ENCODE measurements at regions not wholly inside any gene's neighbourhood (a gene's known extent, or its start where the extent isn't known, plus 50 kb on each side); places are given as distances from the start of the nearest gene placed in this dataset.

GRCh38 chr6:120608826-120609225, 725.5 kb downstream of the TBC1D32 start:
- H3K36me3 ChIP-seq (ENCODE audit: insufficient read depth, low read length) = no peaks in the 10 kb centered on the region
- no peak for DNase-seq (ENCODE audit: low spot score)
- H3K9me2 ChIP-seq (ENCODE audit: insufficient read depth, low read length) = no peaks in the 10 kb centered on the region
- BruUV-seq (replicated peaks) = no TSS peak
- H3K4me2 ChIP-seq (ENCODE audit: low read length) = no peak overlapping the region
- ChIA-PET POLR2A (interaction anchor here (1.0 kb wide), 1 partner anchor 15 kb away, joined by 3 read pairs; no protein-coding TSS in a partner anchor), CTCF (ENCODE audit: unreplicated experiment) (no interaction called here)
- intact Hi-C loops (cut with micrococcal nuclease; ENCODE audit: unreplicated experiment) = no loop called here
- H2AFZ ChIP-seq (ENCODE audit: low read length) = no peak overlapping the region
- TF ChIP-seq, protein P1, sequence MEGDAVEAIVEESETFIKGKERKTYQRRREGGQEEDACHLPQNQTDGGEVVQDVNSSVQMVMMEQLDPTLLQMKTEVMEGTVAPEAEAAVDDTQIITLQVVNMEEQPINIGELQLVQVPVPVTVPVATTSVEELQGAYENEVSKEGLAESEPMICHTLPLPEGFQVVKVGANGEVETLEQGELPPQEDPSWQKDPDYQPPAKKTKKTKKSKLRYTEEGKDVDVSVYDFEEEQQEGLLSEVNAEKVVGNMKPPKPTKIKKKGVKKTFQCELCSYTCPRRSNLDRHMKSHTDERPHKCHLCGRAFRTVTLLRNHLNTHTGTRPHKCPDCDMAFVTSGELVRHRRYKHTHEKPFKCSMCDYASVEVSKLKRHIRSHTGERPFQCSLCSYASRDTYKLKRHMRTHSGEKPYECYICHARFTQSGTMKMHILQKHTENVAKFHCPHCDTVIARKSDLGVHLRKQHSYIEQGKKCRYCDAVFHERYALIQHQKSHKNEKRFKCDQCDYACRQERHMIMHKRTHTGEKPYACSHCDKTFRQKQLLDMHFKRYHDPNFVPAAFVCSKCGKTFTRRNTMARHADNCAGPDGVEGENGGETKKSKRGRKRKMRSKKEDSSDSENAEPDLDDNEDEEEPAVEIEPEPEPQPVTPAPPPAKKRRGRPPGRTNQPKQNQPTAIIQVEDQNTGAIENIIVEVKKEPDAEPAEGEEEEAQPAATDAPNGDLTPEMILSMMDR (conservative IDR thresholded peaks at IDR 0.05; ENCODE audit: low read length) = no peak
- TF ChIP-seq EZH2phosphoT487 (IDR thresholded peaks at IDR 0.05; ENCODE audit: borderline replicate concordance, low read depth, low read length) = no peak
- H3K4me1 ChIP-seq (ENCODE audit: insufficient read depth, low read length, poor library complexity, severe bottlenecking) = no peaks in the 10 kb centered on the region
- H3K79me2 ChIP-seq (ENCODE audit: insufficient read depth, low read depth, low read length) = no peaks in the 10 kb centered on the region
- no peaks in the 10 kb centered on the region for H3K9me3 ChIP-seq (ENCODE audit: low read length)
- H3K27ac ChIP-seq (ENCODE audit: low read depth, low read length, poor library complexity, severe bottlenecking) = no peak overlapping the region
- H3K4me3 ChIP-seq (ENCODE audit: low read depth, low read length, poor library complexity, severe bottlenecking) = no peak overlapping the region
- H4K20me1 ChIP-seq (ENCODE audit: insufficient read depth, low read length) = no peaks in the 10 kb centered on the region

DNA sequence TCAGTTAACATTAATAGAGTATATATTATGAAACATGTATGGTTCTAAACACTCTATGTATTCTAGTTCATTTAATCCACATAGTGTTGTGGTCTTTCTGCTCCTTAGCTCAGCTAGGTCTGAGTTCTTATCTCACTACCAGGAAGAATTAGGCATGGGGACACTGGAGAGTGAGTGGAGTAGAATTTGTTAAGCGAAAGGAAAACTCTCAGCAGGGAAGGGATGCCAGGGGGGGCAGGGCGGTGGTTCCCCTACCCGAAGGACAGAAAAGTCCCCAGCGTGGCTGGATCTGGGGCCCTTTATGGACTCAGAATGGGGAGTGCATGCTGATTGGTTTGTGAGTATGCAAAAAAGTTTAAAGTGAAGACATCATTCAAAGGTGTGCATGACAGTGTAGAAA, 727.5 kb downstream of the TBC1D32 start:
- Histone ChIP-seq H4K20me1 (ENCODE audit: insufficient read depth, low read length) (no peaks in the 10 kb centered on the region), H3K79me2 (ENCODE audit: insufficient read depth, low read depth, low read length) (no peaks in the 10 kb centered on the region), H3K9me2 (ENCODE audit: insufficient read depth, low read length) (no peaks in the 10 kb centered on the region), H3K4me1 (ENCODE audit: insufficient read depth, low read length, poor library complexity, severe bottlenecking) (no peaks in the 10 kb centered on the region), H2AFZ (ENCODE audit: low read length) (no peak overlapping the region), H3K36me3 (ENCODE audit: insufficient read depth, low read length) (no peaks in the 10 kb centered on the region), H3K27ac (ENCODE audit: low read depth, low read length, poor library complexity, severe bottlenecking) (no peak overlapping the region), H3K9me3 (ENCODE audit: low read length) (no peaks in the 10 kb centered on the region), H3K4me2 (ENCODE audit: low read length) (no peak overlapping the region), H3K4me3 (ENCODE audit: low read depth, low read length, poor library complexity, severe bottlenecking) (no peak overlapping the region)
- TF ChIP-seq, protein P1 (conservative IDR thresholded peaks at IDR 0.05; ENCODE audit: low read length) = no peak
- no peak for TF ChIP-seq EZH2phosphoT487 (IDR thresholded peaks at IDR 0.05; ENCODE audit: borderline replicate concordance, low read depth, low read length)
- ChIA-PET POLR2A (no interaction called here), CTCF (ENCODE audit: unreplicated experiment) (no interaction called here)
- intact Hi-C loops (cut with micrococcal nuclease; ENCODE audit: unreplicated experiment) = no loop called here
- BruUV-seq (replicated peaks) = no TSS peak
- DNase-seq (ENCODE audit: low spot score) = no peak

- Histone ChIP-seq H3K4me2 (ENCODE audit: low read length) (no peak overlapping the region), H3K9me2 (ENCODE audit: insufficient read depth, low read length) (no peaks in the 10 kb centered on the region), H4K20me1 (ENCODE audit: insufficient read depth, low read length) (no peaks in the 10 kb centered on the region), H3K36me3 (ENCODE audit: insufficient read depth, low read length) (no peaks in the 10 kb centered on the region), H3K27ac (ENCODE audit: low read depth, low read length, poor library complexity, severe bottlenecking) (no peak overlapping the region), H3K4me1 (ENCODE audit: insufficient read depth, low read length, poor library complexity, severe bottlenecking) (no peaks in the 10 kb centered on the region), H3K4me3 (ENCODE audit: low read depth, low read length, poor library complexity, severe bottlenecking) (no peak overlapping the region), H2AFZ (ENCODE audit: low read length) (no peak overlapping the region), H3K79me2 (ENCODE audit: insufficient read depth, low read depth, low read length) (no peaks in the 10 kb centered on the region), H3K9me3 (ENCODE audit: low read length) (no peaks in the 10 kb centered on the region)
- CTCF ChIA-PET (ENCODE audit: unreplicated experiment) = no interaction called here
- DNase-seq (ENCODE audit: low spot score) = no peak
- intact Hi-C loops (cut with micrococcal nuclease; ENCODE audit: unreplicated experiment) = no loop called here
- BruUV-seq (replicated peaks) = no TSS peak
- TF ChIP-seq, protein P1 (conservative IDR thresholded peaks at IDR 0.05; ENCODE audit: low read length) = no peak
- no peak for TF ChIP-seq EZH2phosphoT487 (IDR thresholded peaks at IDR 0.05; ENCODE audit: borderline replicate concordance, low read depth, low read length)
- POLR2A ChIA-PET = interaction anchor here (0.5 to 0.7 kb wide), 2 partner anchors 17 to 27 kb away, joined by 3 read pairs; no protein-coding TSS in a partner anchor
These were observed 729.8 kb downstream of the TBC1D32 start for GRCh38 chr6:120604510-120604909.
